ENCODE measurements at regions not wholly inside any gene's neighbourhood (a gene's known extent, or its start where the extent isn't known, plus 50 kb on each side); places are given as distances from the start of the nearest gene placed in this dataset.

DNA sequence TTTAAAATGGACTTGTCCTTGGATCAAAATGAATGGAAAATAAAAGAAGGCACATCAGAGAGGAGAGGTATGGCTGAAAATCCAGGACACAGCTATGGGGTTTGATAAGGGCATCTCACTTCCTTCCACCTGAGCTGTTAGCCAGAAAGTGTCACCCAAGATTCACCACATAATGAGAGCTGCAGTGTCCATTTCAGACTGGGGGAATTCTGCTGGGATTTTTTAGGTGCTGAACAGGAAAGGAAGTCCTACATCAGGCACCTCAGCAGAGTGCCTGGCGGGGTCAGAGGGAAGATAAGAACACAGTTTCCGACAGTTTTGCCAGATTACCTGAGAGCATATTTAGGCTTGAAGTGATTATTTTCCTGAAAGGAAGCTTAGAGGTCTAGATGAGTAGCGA is 187.6 kb upstream of the HNMT start:
- TF ChIP-seq, protein P1, sequence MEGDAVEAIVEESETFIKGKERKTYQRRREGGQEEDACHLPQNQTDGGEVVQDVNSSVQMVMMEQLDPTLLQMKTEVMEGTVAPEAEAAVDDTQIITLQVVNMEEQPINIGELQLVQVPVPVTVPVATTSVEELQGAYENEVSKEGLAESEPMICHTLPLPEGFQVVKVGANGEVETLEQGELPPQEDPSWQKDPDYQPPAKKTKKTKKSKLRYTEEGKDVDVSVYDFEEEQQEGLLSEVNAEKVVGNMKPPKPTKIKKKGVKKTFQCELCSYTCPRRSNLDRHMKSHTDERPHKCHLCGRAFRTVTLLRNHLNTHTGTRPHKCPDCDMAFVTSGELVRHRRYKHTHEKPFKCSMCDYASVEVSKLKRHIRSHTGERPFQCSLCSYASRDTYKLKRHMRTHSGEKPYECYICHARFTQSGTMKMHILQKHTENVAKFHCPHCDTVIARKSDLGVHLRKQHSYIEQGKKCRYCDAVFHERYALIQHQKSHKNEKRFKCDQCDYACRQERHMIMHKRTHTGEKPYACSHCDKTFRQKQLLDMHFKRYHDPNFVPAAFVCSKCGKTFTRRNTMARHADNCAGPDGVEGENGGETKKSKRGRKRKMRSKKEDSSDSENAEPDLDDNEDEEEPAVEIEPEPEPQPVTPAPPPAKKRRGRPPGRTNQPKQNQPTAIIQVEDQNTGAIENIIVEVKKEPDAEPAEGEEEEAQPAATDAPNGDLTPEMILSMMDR (IDR thresholded peaks at IDR 0.05), result no peak
- no peak for TF ChIP-seq POLR2AphosphoS5 (IDR thresholded peaks at IDR 0.05)
